ACC112 (cell line): ENCODE measurements at regions not wholly inside any gene's neighbourhood (a gene's known extent, or its start where the extent isn't known, plus 50 kb on each side); places are given as distances from the start of the nearest gene placed in this dataset.

Source experiments
- H2AFZ ChIP-seq: fragments of 200-600 bp; sonication (generic); one replicate; pipeline ENCODE4 v1.6.0; 2017; ENCODE audit warnings: antibody characterized with exemption, low read length; ENCODE audit not compliant: unreplicated experiment
- H3K27ac ChIP-seq: fragments of 200-600 bp; sonication (generic); 2 replicates; pipeline ENCODE4 v1.5.1; 2014; ENCODE audit warnings: low read depth, mild to moderate bottlenecking, antibody characterized with exemption, low read length, moderate library complexity
- H3K27me3 ChIP-seq: fragments of 200-600 bp; sonication (generic); 2 replicates; pipeline ENCODE4 v1.6.1; 2014; ENCODE audit warnings: mild to moderate bottlenecking, antibody characterized with exemption, low read length, moderate library complexity, mixed read lengths; ENCODE audit not compliant: insufficient read depth
- H3K36me3 ChIP-seq: fragments of 200-600 bp; sonication (generic); 2 replicates; pipeline ENCODE4 v1.6.1; 2016; ENCODE audit warnings: mild to moderate bottlenecking, antibody characterized with exemption, low read length, moderate library complexity, mixed read lengths; ENCODE audit not compliant: insufficient read depth
- H3K4me1 ChIP-seq: fragments of 200-600 bp; sonication (generic); one replicate; pipeline ENCODE4 v1.6.1; 2016; ENCODE audit warnings: low read length, mixed read lengths; ENCODE audit not compliant: insufficient read depth, unreplicated experiment, control insufficient read depth
- H3K4me3 ChIP-seq: fragments of 200-600 bp; sonication (generic); 2 replicates; pipeline ENCODE4 v1.5.1; 2014; ENCODE audit warnings: mild to moderate bottlenecking, low read depth, low read length
- H3K79me2 ChIP-seq: fragments of 200-600 bp; sonication (generic); one replicate; pipeline ENCODE4 v1.6.0; 2016; ENCODE audit warnings: low read length; ENCODE audit not compliant: control insufficient read depth, unreplicated experiment, insufficient read depth

GRCh38 chr5:166192696-166193095 is 2098.7 kb upstream of the WWC1 start:
- Histone ChIP-seq H3K27me3 (no peaks in the 10 kb centered on the region), H3K4me3 (no peak overlapping the region), H3K27ac (no peak overlapping the region), H3K79me2 (no peaks in the 10 kb centered on the region), H3K4me1 (no peaks in the 10 kb centered on the region), H2AFZ (no peak overlapping the region), H3K36me3 (no peaks in the 10 kb centered on the region)

- Histone ChIP-seq H3K4me1 (no peaks in the 10 kb centered on the region), H2AFZ (no peak overlapping the region), H3K4me3 (no peak overlapping the region), H3K27me3 (no peaks in the 10 kb centered on the region), H3K27ac (no peak overlapping the region), H3K79me2 (no peaks in the 10 kb centered on the region), H3K36me3 (no peaks in the 10 kb centered on the region)
These were observed 2095.5 kb upstream of the WWC1 start for GRCh38 chr5:166195981-166196380.

GRCh38 chr5:166200532-166200931 is 2090.9 kb upstream of the WWC1 start:
- no peak overlapping the region for H3K4me3 ChIP-seq
- no peaks in the 10 kb centered on the region for H3K79me2 ChIP-seq
- no peaks in the 10 kb centered on the region for H3K36me3 ChIP-seq
- no peaks in the 10 kb centered on the region for H3K4me1 ChIP-seq
- H3K27ac ChIP-seq = no peak overlapping the region
- H2AFZ ChIP-seq = no peak overlapping the region
- H3K27me3 ChIP-seq = no peaks in the 10 kb centered on the region

- Histone ChIP-seq H3K27ac (no peak overlapping the region), H3K4me1 (no peaks in the 10 kb centered on the region), H3K79me2 (no peaks in the 10 kb centered on the region), H3K27me3 (no peaks in the 10 kb centered on the region), H2AFZ (no peak overlapping the region), H3K4me3 (no peak overlapping the region), H3K36me3 (no peaks in the 10 kb centered on the region)
These were observed 2079.8 kb upstream of the WWC1 start for GRCh38 chr5:166211640-166212039.

GRCh38 chr5:166236327-166236726 is 2055.1 kb upstream of the WWC1 start:
- Histone ChIP-seq H3K4me3 (no peak overlapping the region), H3K27me3 (no peaks in the 10 kb centered on the region), H3K27ac (no peak overlapping the region), H3K36me3 (no peaks in the 10 kb centered on the region), H3K79me2 (no peaks in the 10 kb centered on the region), H2AFZ (no peak overlapping the region), H3K4me1 (no peaks in the 10 kb centered on the region)

- no peak overlapping the region for H2AFZ ChIP-seq
- H3K36me3 ChIP-seq = no peaks in the 10 kb centered on the region
- no peaks in the 10 kb centered on the region for H3K4me1 ChIP-seq
- no peaks in the 10 kb centered on the region for H3K79me2 ChIP-seq
- no peak overlapping the region for H3K4me3 ChIP-seq
- no peak overlapping the region for H3K27ac ChIP-seq
- H3K27me3 ChIP-seq = no peaks in the 10 kb centered on the region
These were observed 2050.7 kb upstream of the WWC1 start for GRCh38 chr5:166240705-166241104.

- no peak overlapping the region for H3K4me3 ChIP-seq
- H3K79me2 ChIP-seq = no peaks in the 10 kb centered on the region
- no peaks in the 10 kb centered on the region for H3K4me1 ChIP-seq
- H3K27ac ChIP-seq = no peak overlapping the region
- H3K27me3 ChIP-seq = no peaks in the 10 kb centered on the region
- H2AFZ ChIP-seq = no peak overlapping the region
- H3K36me3 ChIP-seq = no peaks in the 10 kb centered on the region
These were observed 2045.9 kb upstream of the WWC1 start for GRCh38 chr5:166245556-166245955.

GRCh38 chr5:166251786-166252185 is 2039.7 kb upstream of the WWC1 start:
- Histone ChIP-seq H3K27ac (no peak overlapping the region), H3K27me3 (no peaks in the 10 kb centered on the region), H3K79me2 (no peaks in the 10 kb centered on the region), H2AFZ (no peak overlapping the region), H3K36me3 (no peaks in the 10 kb centered on the region), H3K4me1 (no peaks in the 10 kb centered on the region), H3K4me3 (no peak overlapping the region)

GRCh38 chr5:166257661-166258060 is 2033.8 kb upstream of the WWC1 start:
- Histone ChIP-seq H3K4me1 (no peaks in the 10 kb centered on the region), H3K27me3 (no peaks in the 10 kb centered on the region), H3K27ac (no peak overlapping the region), H3K79me2 (no peaks in the 10 kb centered on the region), H3K4me3 (no peak overlapping the region), H2AFZ (no peak overlapping the region), H3K36me3 (no peaks in the 10 kb centered on the region)

- Histone ChIP-seq H3K27me3 (no peaks in the 10 kb centered on the region), H3K4me3 (no peak overlapping the region), H3K36me3 (no peaks in the 10 kb centered on the region), H3K27ac (no peak overlapping the region), H3K79me2 (no peaks in the 10 kb centered on the region), H3K4me1 (no peaks in the 10 kb centered on the region), H2AFZ (no peak overlapping the region)
These were observed 2029.0 kb upstream of the WWC1 start for GRCh38 chr5:166262395-166262794.

- H3K27me3 ChIP-seq = no peaks in the 10 kb centered on the region
- no peak overlapping the region for H2AFZ ChIP-seq
- no peaks in the 10 kb centered on the region for H3K36me3 ChIP-seq
- H3K79me2 ChIP-seq = no peaks in the 10 kb centered on the region
- no peaks in the 10 kb centered on the region for H3K4me1 ChIP-seq
- no peak overlapping the region for H3K27ac ChIP-seq
- H3K4me3 ChIP-seq = no peak overlapping the region
These were observed 2023.5 kb upstream of the WWC1 start for GRCh38 chr5:166267907-166268306.

- Histone ChIP-seq H3K36me3 (no peaks in the 10 kb centered on the region), H3K27ac (no peak overlapping the region), H3K4me1 (no peaks in the 10 kb centered on the region), H2AFZ (no peak overlapping the region), H3K79me2 (no peaks in the 10 kb centered on the region), H3K4me3 (no peak overlapping the region), H3K27me3 (no peaks in the 10 kb centered on the region)
These were observed 2020.7 kb upstream of the WWC1 start for GRCh38 chr5:166270712-166271111.
